Gastrocnemius medialis (tissue), 4 donors: ENCODE measurements at regions not wholly inside any gene's neighbourhood (a gene's known extent, or its start where the extent isn't known, plus 50 kb on each side); places are given as distances from the start of the nearest gene placed in this dataset.

Experiments
- ATAC-seq, 2 donors: fragments of 150-250 bp; one replicate each; pipeline ENCODE4 v1.9.1; 2016
- DNase-seq, 2 donors: peaks; one replicate each; pipeline ENCODE4 v3.0.0-alpha.2; 2019
- H3K27ac ChIP-seq, 4 donors: fragments of 200-600 bp; sonication (generic); 1 replicate in 1 of 4; 2 replicates in 3 of 4; pipeline ENCODE4 v1.5.1; 2016 to 2018; ENCODE audit warnings: mild to moderate bottlenecking in 2 of 4, moderate library complexity in 1 of 4
- H3K27me3 ChIP-seq, 3 donors: fragments of 200-600 bp; sonication (generic) in 2 of 3; 1 replicate in 1 of 3; 2 replicates in 2 of 3; pipeline versions ENCODE4 v1.5.1 to v1.6.0; 2016 to 2019; ENCODE audit warnings: mild to moderate bottlenecking in 1 of 3, moderate library complexity in 1 of 3
- H3K36me3 ChIP-seq, 2 donors: fragments of 200-600 bp; sonication (generic) in 1 of 2; one replicate each; pipeline ENCODE4 v1.5.1; 2017 to 2018
- H3K4me1 ChIP-seq, 2 donors: fragments of 200-600 bp; sonication (generic) in 1 of 2; one replicate each; pipeline ENCODE4 v1.5.1; 2016 to 2017; ENCODE audit warnings: mild to moderate bottlenecking in 2 of 2
- H3K4me3 ChIP-seq, 4 donors: fragments of 200-600 bp; sonication (generic) in 3 of 4; 1 replicate in 1 of 4; 2 replicates in 3 of 4; pipeline ENCODE4 v1.5.1; 2016 to 2019; ENCODE audit warnings: mild to moderate bottlenecking in 2 of 4
- H3K9me3 ChIP-seq, 3 donors: fragments of 200-600 bp; sonication (generic) in 2 of 3; 1 replicate in 1 of 3; 2 replicates in 2 of 3; pipeline ENCODE4 v1.5.1; 2016 to 2019
- POLR2A ChIP-seq, 2 donors: fragments of 450-650 bp; IDR thresholded peaks; one replicate each; pipeline ENCODE4 v1.6.1; 2017; ENCODE audit warnings: antibody characterized with exemption in 2 of 2, mild to moderate bottlenecking in 2 of 2, moderate library complexity in 2 of 2
- in situ Hi-C, 4 donors: fragments of 200-750 bp; cut with MboI; loops; one replicate each; pipeline versions ENCODE4 v1.15.0 to v1.8.0; 2017; ENCODE audit warnings: low sequenced_read_pairs in 4 of 4
- intact Hi-C: fragments of 100-400 bp; cut with DNase I; formaldehyde crosslinking; loops from one replicate; pipeline ENCODE4 v1.15.1; 2023; ENCODE audit warnings: low total_unique reads
- TF ChIP-seq, protein P1 (sequence below), 5 experiments: fragments of 450-650 bp in 3 of 5; fragments of 200-600 bp in 2 of 5; sonication (generic) in 2 of 5; IDR thresholded peaks in 4 of 5; conservative IDR thresholded peaks in 1 of 5; 1 replicate in 4 of 5; 2 replicates in 1 of 5; pipeline ENCODE4 v1.5.1; 2016 to 2019; ENCODE audit warnings: antibody characterized with exemption in 5 of 5, mild to moderate bottlenecking in 3 of 5, moderate library complexity in 3 of 5

DNA sequence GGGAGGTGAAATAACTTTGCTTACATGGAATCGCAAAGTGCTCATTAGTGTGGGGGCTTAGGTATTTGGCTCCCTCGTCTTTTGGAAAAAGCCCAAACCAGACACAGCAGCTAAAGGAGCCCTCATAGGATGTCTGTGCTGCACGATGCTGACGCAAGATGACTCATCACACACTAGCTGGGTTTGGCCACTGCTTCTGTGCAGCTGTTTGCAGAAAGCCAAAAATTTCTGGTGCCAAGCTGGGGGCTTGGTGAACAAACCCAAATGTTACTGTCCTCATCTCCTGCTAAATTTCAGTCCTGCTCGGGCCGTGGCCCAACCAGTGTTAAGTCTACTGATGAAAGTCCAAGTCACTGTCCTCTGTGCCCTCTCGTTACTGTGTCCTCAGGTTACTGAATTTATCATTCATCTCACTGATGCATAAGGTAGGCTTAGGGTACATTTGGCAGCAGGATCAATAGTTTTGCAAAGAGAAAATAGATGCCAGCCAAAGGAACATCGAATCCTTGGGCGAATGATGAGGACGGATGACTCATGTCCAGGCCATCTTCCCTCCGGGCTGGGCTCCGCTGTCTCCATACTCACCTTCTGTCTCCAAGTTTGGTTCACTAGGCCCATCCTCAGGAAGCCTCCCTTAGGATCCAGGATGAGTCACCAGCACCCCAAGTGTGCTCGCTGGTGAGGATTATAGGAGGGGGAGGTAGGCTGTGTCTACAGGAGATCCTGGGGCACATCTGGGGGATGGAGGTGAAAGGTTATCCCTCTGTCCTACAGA is 177.7 kb downstream of the ADSS2 start:
- no peak for TF ChIP-seq POLR2A (IDR thresholded peaks at IDR 0.05)
- TF ChIP-seq, protein P1, sequence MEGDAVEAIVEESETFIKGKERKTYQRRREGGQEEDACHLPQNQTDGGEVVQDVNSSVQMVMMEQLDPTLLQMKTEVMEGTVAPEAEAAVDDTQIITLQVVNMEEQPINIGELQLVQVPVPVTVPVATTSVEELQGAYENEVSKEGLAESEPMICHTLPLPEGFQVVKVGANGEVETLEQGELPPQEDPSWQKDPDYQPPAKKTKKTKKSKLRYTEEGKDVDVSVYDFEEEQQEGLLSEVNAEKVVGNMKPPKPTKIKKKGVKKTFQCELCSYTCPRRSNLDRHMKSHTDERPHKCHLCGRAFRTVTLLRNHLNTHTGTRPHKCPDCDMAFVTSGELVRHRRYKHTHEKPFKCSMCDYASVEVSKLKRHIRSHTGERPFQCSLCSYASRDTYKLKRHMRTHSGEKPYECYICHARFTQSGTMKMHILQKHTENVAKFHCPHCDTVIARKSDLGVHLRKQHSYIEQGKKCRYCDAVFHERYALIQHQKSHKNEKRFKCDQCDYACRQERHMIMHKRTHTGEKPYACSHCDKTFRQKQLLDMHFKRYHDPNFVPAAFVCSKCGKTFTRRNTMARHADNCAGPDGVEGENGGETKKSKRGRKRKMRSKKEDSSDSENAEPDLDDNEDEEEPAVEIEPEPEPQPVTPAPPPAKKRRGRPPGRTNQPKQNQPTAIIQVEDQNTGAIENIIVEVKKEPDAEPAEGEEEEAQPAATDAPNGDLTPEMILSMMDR (IDR thresholded peaks at IDR 0.05 in 4 of 5, conservative IDR thresholded peaks at IDR 0.05 in 1 of 5): no peak
- intact Hi-C loops: loop anchor here (5.0 to 10.0 kb wide), 7 partner anchors 42 to 932 kb away; partner anchors contain the start of gene AKT3

DNA sequence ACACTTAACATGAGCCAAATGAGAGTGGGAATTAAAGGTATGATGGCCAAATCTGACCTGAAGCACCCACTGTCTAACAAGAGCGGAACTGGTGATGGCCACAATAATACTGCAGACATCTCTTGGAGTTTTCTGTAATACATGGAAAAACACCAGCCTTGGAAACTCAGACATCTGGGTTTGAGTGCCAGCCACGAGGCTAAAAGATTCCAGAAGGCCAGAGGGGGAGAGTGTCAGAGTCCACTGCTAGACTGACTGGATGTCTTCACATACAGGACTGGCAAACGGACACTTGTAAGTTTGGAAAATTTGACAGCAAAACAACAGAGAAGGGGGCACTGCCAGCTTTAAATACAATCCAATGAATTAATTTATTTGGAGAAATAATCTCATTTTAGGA is 175.1 kb downstream of the ADSS2 start:
- intact Hi-C loops (loop anchor here (10.0 kb wide), 2 partner anchors 422 to 532 kb away; partner anchors contain the start of gene AKT3), in situ Hi-C loops (loop anchor here in 2 of 4 donors (10.0 to 25.0 kb wide), 2 partner anchors 539 to 932 kb away; no protein-coding TSS in a partner anchor)
- no peaks in the 10 kb centered on the region for H3K36me3 ChIP-seq
- DNase-seq (no peak), ATAC-seq (no peak)
- no peaks in the 10 kb centered on the region for H3K9me3 ChIP-seq
- H3K4me1 ChIP-seq: peaks cover 0 to 5% of the 10 kb centered on the region in 2 donors
- no peak overlapping the region for H3K4me3 ChIP-seq
- no peaks in the 10 kb centered on the region for H3K27me3 ChIP-seq
- H3K27ac ChIP-seq: no peak overlapping the region
- no peak for TF ChIP-seq POLR2A (IDR thresholded peaks at IDR 0.05)
- TF ChIP-seq, protein P1 (IDR thresholded peaks at IDR 0.05 in 4 of 5, conservative IDR thresholded peaks at IDR 0.05 in 1 of 5): no peak

More for the DNA sequence above, 177.7 kb downstream of the ADSS2 start:
- Histone ChIP-seq H3K27ac (peak overlapping the region in 1 of 4 donors; percentile 42), H3K4me3 (no peak overlapping the region), H3K9me3 (no peaks in the 10 kb centered on the region), H3K27me3 (no peaks in the 10 kb centered on the region), H3K4me1 (peaks cover 0 to 5% of the 10 kb centered on the region in 2 donors), H3K36me3 (no peaks in the 10 kb centered on the region)
- ATAC-seq (no peak), DNase-seq (peak; percentile 9 to 31)
- in situ Hi-C loops: loop anchor here in 3 of 4 donors (5.0 to 25.0 kb wide), 3 partner anchors 562 to 932 kb away; no protein-coding TSS in a partner anchor

DNA sequence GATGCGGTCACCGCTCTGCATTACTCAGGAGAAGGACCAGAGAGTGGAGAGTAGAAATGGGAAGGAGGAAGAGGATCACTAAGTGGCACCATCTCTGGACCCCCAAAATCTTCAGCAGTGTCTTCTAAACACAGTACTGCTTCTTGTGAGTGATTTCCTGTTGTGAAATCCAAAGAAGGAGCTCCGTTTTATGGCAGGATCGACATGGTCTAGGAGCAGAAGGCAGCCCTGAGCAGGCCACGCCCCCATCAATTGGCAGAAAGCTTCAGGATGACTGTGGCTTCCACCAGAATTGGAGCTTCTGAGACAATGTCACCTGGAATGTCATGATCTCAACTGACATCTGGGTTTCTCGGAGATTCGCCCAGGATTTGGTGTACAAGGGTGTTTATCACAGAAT is 171.5 kb downstream of the ADSS2 start:
- ATAC-seq (no peak), DNase-seq (no peak)
- no peaks in the 10 kb centered on the region for H3K27me3 ChIP-seq
- H3K9me3 ChIP-seq: no peaks in the 10 kb centered on the region
- no peaks in the 10 kb centered on the region for H3K36me3 ChIP-seq
- TF ChIP-seq, protein P1 (IDR thresholded peaks at IDR 0.05 in 4 of 5, conservative IDR thresholded peaks at IDR 0.05 in 1 of 5): no peak
- TF ChIP-seq POLR2A (IDR thresholded peaks at IDR 0.05): no peak
- no peaks in the 10 kb centered on the region for H3K4me1 ChIP-seq
- H3K27ac ChIP-seq: no peak overlapping the region
- intact Hi-C loops (no loop called here), in situ Hi-C loops (loop anchor here in 2 of 4 donors (10.0 to 25.0 kb wide), 2 partner anchors 543 to 945 kb away; no protein-coding TSS in a partner anchor)
- H3K4me3 ChIP-seq: no peak overlapping the region

DNA sequence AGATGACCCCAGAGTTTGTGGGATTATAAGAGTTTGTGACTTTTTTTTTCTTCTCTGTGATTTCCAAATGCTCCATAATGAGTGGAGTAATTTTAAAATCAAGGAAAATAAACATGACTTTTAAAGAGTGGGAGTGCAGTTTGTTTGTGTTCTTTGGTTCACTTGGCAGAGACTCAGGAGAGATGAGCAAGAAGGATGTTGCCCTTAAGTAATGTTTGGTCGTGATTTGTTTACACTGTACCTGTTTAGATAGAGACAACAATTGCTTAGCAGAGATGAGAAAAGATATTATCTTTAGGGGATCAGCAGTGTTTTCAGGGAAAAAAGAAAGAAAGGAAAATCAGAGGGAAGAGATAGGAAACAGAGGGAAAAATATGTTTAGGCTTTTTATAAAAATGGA is 170.8 kb downstream of the ADSS2 start:
- ATAC-seq (no peak), DNase-seq (no peak)
- no peaks in the 10 kb centered on the region for H3K36me3 ChIP-seq
- in situ Hi-C loops: loop anchor here in 2 of 4 donors (10.0 to 25.0 kb wide), 2 partner anchors 544 to 946 kb away; no protein-coding TSS in a partner anchor
- TF ChIP-seq, protein P1 (IDR thresholded peaks at IDR 0.05 in 4 of 5, conservative IDR thresholded peaks at IDR 0.05 in 1 of 5): no peak
- no peak for TF ChIP-seq POLR2A (IDR thresholded peaks at IDR 0.05)
- no peak overlapping the region for H3K27ac ChIP-seq
- no peaks in the 10 kb centered on the region for H3K9me3 ChIP-seq
- intact Hi-C loops: no loop called here
- H3K27me3 ChIP-seq: no peaks in the 10 kb centered on the region
- H3K4me3 ChIP-seq: no peak overlapping the region
- no peaks in the 10 kb centered on the region for H3K4me1 ChIP-seq
